ENCODE measurements at regions not wholly inside any gene's neighbourhood (a gene's known extent, or its start where the extent isn't known, plus 50 kb on each side); places are given as distances from the start of the nearest gene placed in this dataset.
"Not testable (repeated sequence)": the region's sequence is repeated elsewhere in the genome, so short reads cannot be mapped to it uniquely, and the experiment has no call there.

- TF ChIP-seq, protein P1, sequence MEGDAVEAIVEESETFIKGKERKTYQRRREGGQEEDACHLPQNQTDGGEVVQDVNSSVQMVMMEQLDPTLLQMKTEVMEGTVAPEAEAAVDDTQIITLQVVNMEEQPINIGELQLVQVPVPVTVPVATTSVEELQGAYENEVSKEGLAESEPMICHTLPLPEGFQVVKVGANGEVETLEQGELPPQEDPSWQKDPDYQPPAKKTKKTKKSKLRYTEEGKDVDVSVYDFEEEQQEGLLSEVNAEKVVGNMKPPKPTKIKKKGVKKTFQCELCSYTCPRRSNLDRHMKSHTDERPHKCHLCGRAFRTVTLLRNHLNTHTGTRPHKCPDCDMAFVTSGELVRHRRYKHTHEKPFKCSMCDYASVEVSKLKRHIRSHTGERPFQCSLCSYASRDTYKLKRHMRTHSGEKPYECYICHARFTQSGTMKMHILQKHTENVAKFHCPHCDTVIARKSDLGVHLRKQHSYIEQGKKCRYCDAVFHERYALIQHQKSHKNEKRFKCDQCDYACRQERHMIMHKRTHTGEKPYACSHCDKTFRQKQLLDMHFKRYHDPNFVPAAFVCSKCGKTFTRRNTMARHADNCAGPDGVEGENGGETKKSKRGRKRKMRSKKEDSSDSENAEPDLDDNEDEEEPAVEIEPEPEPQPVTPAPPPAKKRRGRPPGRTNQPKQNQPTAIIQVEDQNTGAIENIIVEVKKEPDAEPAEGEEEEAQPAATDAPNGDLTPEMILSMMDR (IDR thresholded peaks at IDR 0.05; ENCODE audit: extremely low read depth, missing control alignments), result no peak
- DNase-seq (ENCODE audit: low spot score), result no peak
Observed at GRCh38 chr7:32660936-32661335, 165.6 kb downstream of the AVL9 start.

- no peak for DNase-seq (ENCODE audit: low spot score)
- TF ChIP-seq, protein P1 (IDR thresholded peaks at IDR 0.05; ENCODE audit: extremely low read depth, missing control alignments), result no peak
Observed at GRCh38 chr7:32659853-32660252, 164.6 kb downstream of the AVL9 start.

DNA sequence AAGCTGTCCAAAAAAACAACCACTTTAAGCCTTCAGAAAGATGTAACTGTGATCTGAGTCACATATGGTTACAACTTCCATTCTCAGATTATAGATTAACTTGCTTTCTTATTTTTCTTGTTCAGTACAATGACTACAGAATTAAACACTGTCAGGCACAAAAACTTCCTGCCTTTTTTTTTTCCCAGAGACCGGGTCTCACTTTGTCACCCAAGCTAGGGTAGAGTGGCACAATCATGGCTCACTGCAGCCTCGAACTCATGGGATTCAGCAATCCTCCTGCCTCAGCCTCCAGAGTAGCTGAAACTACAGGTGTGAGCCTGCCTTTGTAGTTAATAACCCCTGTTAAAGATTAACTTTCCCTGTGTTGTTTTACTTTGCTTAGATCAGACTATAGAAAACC lies 163.2 kb downstream of the AVL9 start:
- TF ChIP-seq, protein P1 (IDR thresholded peaks at IDR 0.05; ENCODE audit: extremely low read depth, missing control alignments), result no peak

DNA sequence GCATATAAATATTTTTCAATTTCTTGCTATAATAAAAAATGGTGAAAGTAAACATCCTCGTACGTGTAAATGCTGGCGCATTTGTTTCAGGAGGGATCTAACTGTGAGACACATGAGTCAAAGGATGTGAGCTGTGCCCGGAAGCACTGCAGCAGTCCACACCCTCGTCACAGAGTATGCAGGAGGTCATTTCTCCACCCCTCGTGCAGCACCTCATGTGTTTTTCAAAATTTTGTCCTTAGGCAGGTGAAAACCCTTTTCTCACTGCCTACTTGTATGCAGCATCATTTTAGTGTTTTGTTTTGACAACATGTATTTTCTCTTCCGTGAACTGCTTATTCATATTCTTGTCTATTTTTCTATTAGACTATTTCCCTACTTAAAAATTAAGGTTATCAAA lies 162.7 kb downstream of the AVL9 start:
- TF ChIP-seq, protein P1 (IDR thresholded peaks at IDR 0.05; ENCODE audit: extremely low read depth, missing control alignments), result no peak
- no peak for DNase-seq (ENCODE audit: low spot score)

More for the DNA sequence above, 163.2 kb downstream of the AVL9 start:
- no peak for DNase-seq (ENCODE audit: low spot score)

DNA sequence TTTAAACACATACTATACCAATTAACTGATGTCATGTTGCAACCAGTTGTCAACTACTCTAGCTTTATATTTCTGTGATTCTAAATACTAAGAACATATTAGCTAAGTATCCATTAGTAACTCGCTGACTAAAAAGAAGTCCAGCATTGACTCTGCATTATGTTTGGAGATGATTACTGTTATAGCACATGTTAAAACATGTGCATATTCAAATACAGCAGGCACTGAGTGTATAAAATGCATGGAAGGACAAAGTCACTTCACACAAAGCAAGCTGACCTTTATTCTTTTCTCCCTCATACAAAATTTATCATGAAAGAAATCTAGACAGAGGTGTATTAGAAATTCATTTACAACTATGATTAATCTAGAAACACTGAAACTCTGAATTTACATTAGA lies 159.3 kb downstream of the AVL9 start:
- not testable (repeated sequence) for DNase-seq (ENCODE audit: low spot score)

DNA sequence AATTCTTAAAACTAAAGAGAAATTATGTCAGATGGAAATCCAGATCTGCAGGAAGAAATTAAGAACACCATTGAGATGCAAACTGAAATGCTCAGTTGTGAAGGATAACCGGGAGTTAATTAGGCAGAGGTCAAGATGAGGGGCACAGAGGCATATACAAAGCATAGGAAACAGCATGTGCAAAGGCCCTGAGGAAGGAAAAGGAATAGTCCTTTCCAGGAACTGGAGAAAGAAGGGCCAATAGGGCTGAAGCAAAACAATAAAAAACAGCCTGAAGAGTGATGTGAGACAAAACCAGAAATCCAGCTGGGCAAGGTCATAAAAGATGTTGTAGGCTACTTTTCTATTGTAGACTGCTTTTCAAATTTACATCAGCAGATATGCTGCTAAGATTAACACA lies 155.1 kb downstream of the AVL9 start:
- DNase-seq (ENCODE audit: low spot score), result not testable (repeated sequence)

GRCh38 chr7:32648408-32649156 lies 153.3 kb downstream of the AVL9 start:
- TF ChIP-seq, protein P1 (IDR thresholded peaks at IDR 0.05; ENCODE audit: extremely low read depth, missing control alignments), result no peak
- DNase-seq (ENCODE audit: low spot score), result no peak

DNA sequence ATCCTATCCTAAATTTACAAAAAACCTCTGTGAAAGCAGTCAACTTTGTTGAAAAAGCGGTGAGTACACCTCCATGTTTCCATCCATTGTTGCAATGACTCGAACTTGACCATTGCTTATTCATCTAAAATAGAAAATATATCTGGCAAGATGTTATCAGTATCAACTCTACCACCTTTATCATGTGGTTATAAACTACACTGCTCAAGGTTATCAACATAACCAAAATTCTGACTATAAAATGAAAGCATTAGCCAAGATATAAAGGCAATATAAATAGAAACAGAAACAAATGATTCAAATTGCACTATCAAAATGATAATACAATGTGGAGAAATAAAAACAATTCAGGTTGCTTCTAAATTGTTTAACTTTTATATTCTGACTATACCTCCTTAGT lies 150.0 kb downstream of the AVL9 start:
- not testable (repeated sequence) for DNase-seq (ENCODE audit: low spot score)

DNA sequence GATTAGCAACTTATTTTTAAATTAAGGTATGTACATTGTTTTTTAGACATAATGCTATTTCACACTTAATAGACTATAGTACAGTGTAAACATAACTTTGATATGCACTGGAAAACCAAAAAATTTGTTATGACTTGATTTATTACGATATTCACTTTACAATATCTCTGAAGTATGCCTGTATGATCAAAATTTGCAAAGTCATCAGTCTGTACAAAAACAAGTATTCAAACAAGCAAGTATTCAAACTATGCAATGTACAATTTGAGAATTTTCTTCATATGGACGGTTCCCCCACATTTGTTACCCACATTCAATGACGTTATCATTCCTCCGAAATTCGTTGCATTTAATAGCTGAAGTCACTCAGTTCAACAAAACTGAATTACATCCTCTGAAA lies 147.9 kb downstream of the AVL9 start:
- DNase-seq (ENCODE audit: low spot score), result no peak

More for the DNA sequence above, 147.9 kb downstream of the AVL9 start:
- TF ChIP-seq, protein P1 (IDR thresholded peaks at IDR 0.05; ENCODE audit: extremely low read depth, missing control alignments), result no peak
